ENCODE measurements at regions not wholly inside any gene's neighbourhood (a gene's known extent, or its start where the extent isn't known, plus 50 kb on each side); places are given as distances from the start of the nearest gene placed in this dataset.
"Not testable (repeated sequence)": the region's sequence is repeated elsewhere in the genome, so short reads cannot be mapped to it uniquely, and the experiment has no call there.

- Histone ChIP-seq H3K4me3 (no peak overlapping the region), H3K4me1 (no peaks in the 10 kb centered on the region), H3K36me3 (no peaks in the 10 kb centered on the region), H3K9me3 (no peaks in the 10 kb centered on the region), H3K27ac (no peak overlapping the region), H3K27me3 (no peaks in the 10 kb centered on the region)
- TF ChIP-seq POLR2A (IDR thresholded peaks at IDR 0.05) (no peak), CTCF (IDR thresholded peaks at IDR 0.05) (no peak)
- intact Hi-C loops (cut with DNase I; ENCODE audit: low total_unique reads), result no loop called here
- no peak for DNase-seq
These were observed 83.2 kb upstream of the EOMES start for GRCh38 chr3:27805282-27805681.

- H3K4me3 ChIP-seq, result no peak overlapping the region
- no peaks in the 10 kb centered on the region for H3K4me1 ChIP-seq
- no peaks in the 10 kb centered on the region for H3K27me3 ChIP-seq
- no peak for DNase-seq
- H3K36me3 ChIP-seq, result no peaks in the 10 kb centered on the region
- no peaks in the 10 kb centered on the region for H3K9me3 ChIP-seq
- TF ChIP-seq CTCF (IDR thresholded peaks at IDR 0.05) (no peak), POLR2A (IDR thresholded peaks at IDR 0.05) (no peak)
- intact Hi-C loops (cut with DNase I; ENCODE audit: low total_unique reads), result no loop called here
- H3K27ac ChIP-seq, result no peak overlapping the region
These were observed 91.1 kb upstream of the EOMES start for GRCh38 chr3:27813255-27813654.

GRCh38 chr3:27821609-27822008, 99.5 kb upstream of the EOMES start:
- H3K4me1 ChIP-seq; H3K36me3 ChIP-seq; intact Hi-C loops (cut with DNase I; ENCODE audit: low total_unique reads); H3K27me3 ChIP-seq; H3K4me3 ChIP-seq; H3K9me3 ChIP-seq; DNase-seq; H3K27ac ChIP-seq: not testable (repeated sequence)

GRCh38 chr3:27824312-27825200, 102.4 kb upstream of the EOMES start:
- Histone ChIP-seq H3K4me3 (no peak overlapping the region), H3K27ac (no peak overlapping the region), H3K27me3 (no peaks in the 10 kb centered on the region), H3K4me1 (no peaks in the 10 kb centered on the region), H3K36me3 (no peaks in the 10 kb centered on the region), H3K9me3 (no peaks in the 10 kb centered on the region)
- DNase-seq, result no peak
- intact Hi-C loops (cut with DNase I; ENCODE audit: low total_unique reads), result no loop called here
- TF ChIP-seq CTCF (IDR thresholded peaks at IDR 0.05), result no peak
- TF ChIP-seq POLR2A (IDR thresholded peaks at IDR 0.05), result no peak

- Histone ChIP-seq H3K9me3 (no peaks in the 10 kb centered on the region), H3K4me3 (no peak overlapping the region), H3K27me3 (no peaks in the 10 kb centered on the region), H3K4me1 (no peaks in the 10 kb centered on the region), H3K36me3 (no peaks in the 10 kb centered on the region), H3K27ac (no peak overlapping the region)
- no peak for DNase-seq
- TF ChIP-seq CTCF (IDR thresholded peaks at IDR 0.05), result no peak
- no peak for TF ChIP-seq POLR2A (IDR thresholded peaks at IDR 0.05)
- intact Hi-C loops (cut with DNase I; ENCODE audit: low total_unique reads), result no loop called here
These were observed 104.3 kb upstream of the EOMES start for GRCh38 chr3:27826448-27826847.

All from uterus (tissue), 3 donors.